Gastroesophageal sphincter (tissue), 4 donors: ENCODE measurements at regions not wholly inside any gene's neighbourhood (a gene's known extent, or its start where the extent isn't known, plus 50 kb on each side); places are given as distances from the start of the nearest gene placed in this dataset.

Experiments
- ATAC-seq: fragments of 150-250 bp; one replicate; pipeline ENCODE4 v1.9.1; 2016; ENCODE audit warnings: mild to moderate bottlenecking, moderate library complexity
- H3K27ac ChIP-seq, 4 donors: fragments of 200-600 bp; sonication (generic) in 3 of 4; 1 replicate in 3 of 4; 2 replicates in 1 of 4; pipeline ENCODE4 v1.5.1; 2016 to 2019
- H3K27me3 ChIP-seq: fragments of 200-600 bp; sonication (generic); one replicate; pipeline ENCODE4 v1.5.1; 2019
- H3K36me3 ChIP-seq, 2 donors: fragments of 200-600 bp; sonication (generic); one replicate each; pipeline ENCODE4 v1.5.1; 2019; ENCODE audit warnings: control low read depth in 1 of 2
- H3K4me1 ChIP-seq, 3 donors: fragments of 200-600 bp; sonication (generic); 1 replicate in 2 of 3; 2 replicates in 1 of 3; pipeline ENCODE4 v1.5.1; 2016 to 2019; ENCODE audit warnings: control low read depth in 2 of 3
- H3K4me3 ChIP-seq, 2 donors: fragments of 200-600 bp; sonication (generic); one replicate each; pipeline ENCODE4 v1.5.1; 2019; ENCODE audit warnings: mild to moderate bottlenecking in 1 of 2, moderate library complexity in 1 of 2
- H3K9me3 ChIP-seq, 3 donors: fragments of 200-600 bp; sonication (generic); one replicate each; pipeline ENCODE4 v1.5.1; 2017 to 2019; ENCODE audit warnings: control low read depth in 2 of 3
- EP300 ChIP-seq: sonication (generic); formaldehyde crosslinking; IDR thresholded peaks from one replicate; pipeline ENCODE4 v1.6.1; 2017; ENCODE audit warnings: antibody characterized with exemption, mild to moderate bottlenecking
- POLR2A ChIP-seq, 2 donors: fragments of 450-650 bp; IDR thresholded peaks; one replicate each; pipeline ENCODE4 v1.6.1; 2017; ENCODE audit warnings: antibody characterized with exemption in 2 of 2, mild to moderate bottlenecking in 2 of 2, moderate library complexity in 1 of 2
- POLR2AphosphoS5 ChIP-seq: sonication (generic); formaldehyde crosslinking; IDR thresholded peaks from one replicate; pipeline ENCODE4 v1.6.1; 2017; ENCODE audit warnings: antibody characterized with exemption
- WGBS, 2 donors: methylation state at CpG; one replicate each; pipeline ENCODE4 v1.1.5; 2018; ENCODE audit warnings: low coverage in 1 of 2; 5-methylcytosine and 5-hydroxymethylcytosine counted together
- TF ChIP-seq, protein P1 (sequence below), 4 experiments: fragments of 200-600 bp in 2 of 4; fragments of 450-650 bp in 2 of 4; sonication (generic) in 1 of 4; IDR thresholded peaks; one replicate each; pipeline ENCODE4 v1.5.1; 2017 to 2019; ENCODE audit warnings: antibody characterized with exemption in 4 of 4, mild to moderate bottlenecking in 2 of 4, moderate library complexity in 2 of 4

GRCh38 chr2:66700677-66701066 is 265.7 kb downstream of the MEIS1 start:
- Histone ChIP-seq H3K27ac (peak overlapping the region; percentile 31 to 95 (median 84)), H3K9me3 (no peaks in the 10 kb centered on the region), H3K4me3 (no peak overlapping the region), H3K27me3 (no peaks in the 10 kb centered on the region), H3K36me3 (no peaks in the 10 kb centered on the region), H3K4me1 (peaks cover 4 to 57% (median 24%) of the 10 kb centered on the region in 3 donors)
- WGBS, 2 donors, result 25 to 37% methylated on average over 3 of the region's 3 CpGs
- TF ChIP-seq EP300 (no peak), POLR2AphosphoS5 (no peak), POLR2A (IDR thresholded peaks at IDR 0.05) (no peak)
- TF ChIP-seq, protein P1, sequence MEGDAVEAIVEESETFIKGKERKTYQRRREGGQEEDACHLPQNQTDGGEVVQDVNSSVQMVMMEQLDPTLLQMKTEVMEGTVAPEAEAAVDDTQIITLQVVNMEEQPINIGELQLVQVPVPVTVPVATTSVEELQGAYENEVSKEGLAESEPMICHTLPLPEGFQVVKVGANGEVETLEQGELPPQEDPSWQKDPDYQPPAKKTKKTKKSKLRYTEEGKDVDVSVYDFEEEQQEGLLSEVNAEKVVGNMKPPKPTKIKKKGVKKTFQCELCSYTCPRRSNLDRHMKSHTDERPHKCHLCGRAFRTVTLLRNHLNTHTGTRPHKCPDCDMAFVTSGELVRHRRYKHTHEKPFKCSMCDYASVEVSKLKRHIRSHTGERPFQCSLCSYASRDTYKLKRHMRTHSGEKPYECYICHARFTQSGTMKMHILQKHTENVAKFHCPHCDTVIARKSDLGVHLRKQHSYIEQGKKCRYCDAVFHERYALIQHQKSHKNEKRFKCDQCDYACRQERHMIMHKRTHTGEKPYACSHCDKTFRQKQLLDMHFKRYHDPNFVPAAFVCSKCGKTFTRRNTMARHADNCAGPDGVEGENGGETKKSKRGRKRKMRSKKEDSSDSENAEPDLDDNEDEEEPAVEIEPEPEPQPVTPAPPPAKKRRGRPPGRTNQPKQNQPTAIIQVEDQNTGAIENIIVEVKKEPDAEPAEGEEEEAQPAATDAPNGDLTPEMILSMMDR (IDR thresholded peaks at IDR 0.05), result no peak
- ATAC-seq, result no peak

DNA sequence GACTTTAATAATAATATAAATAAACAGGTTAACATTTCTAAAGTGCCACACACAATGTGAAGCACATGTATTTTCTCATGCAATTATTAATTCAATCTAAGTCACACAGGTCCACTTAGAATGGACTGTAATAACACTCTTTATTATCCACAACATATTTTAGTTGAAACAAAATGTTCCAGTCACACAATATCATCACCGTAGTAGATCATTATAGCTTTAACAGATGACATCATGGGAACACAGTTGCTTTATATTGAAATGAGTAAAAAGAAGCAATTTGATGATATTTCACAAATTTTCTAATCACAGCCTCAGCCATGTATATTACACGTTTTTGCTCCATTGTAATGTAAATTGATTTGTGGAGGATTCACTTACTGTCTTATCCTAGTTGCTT is 266.3 kb downstream of the MEIS1 start:
- Histone ChIP-seq H3K4me3 (no peak overlapping the region), H3K9me3 (no peaks in the 10 kb centered on the region), H3K27me3 (no peaks in the 10 kb centered on the region), H3K27ac (peak overlapping the region; percentile 31 to 86 (median 74)), H3K4me1 (peaks cover 4 to 52% (median 21%) of the 10 kb centered on the region in 3 donors), H3K36me3 (no peaks in the 10 kb centered on the region)
- no peak for ATAC-seq
- 27 to 37% methylated on average over 2 of the region's 2 CpGs for WGBS, 2 donors
- TF ChIP-seq POLR2AphosphoS5 (peak; percentile 65), EP300 (peak; percentile 14), POLR2A (IDR thresholded peaks at IDR 0.05) (no peak)
- TF ChIP-seq, protein P1 (IDR thresholded peaks at IDR 0.05), result no peak

DNA sequence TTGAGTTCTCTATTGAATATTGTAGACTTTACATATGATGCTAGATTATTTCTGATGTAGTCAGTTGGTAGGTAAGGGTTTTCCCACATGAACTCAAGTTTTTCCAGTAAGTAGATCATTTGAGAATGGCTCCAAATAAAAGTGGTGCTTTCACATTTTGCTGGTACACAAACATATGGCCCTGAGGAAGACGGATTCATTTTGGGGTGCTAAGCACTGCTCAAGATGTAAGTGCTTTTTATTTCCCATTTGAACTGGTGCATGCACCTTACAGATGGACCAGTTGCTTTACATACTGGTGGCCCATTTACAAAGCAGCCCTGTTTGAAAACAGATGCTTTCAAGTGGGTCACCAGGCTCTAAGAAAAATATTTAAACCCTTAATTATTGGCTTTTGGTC is 266.7 kb downstream of the MEIS1 start:
- no peak overlapping the region for H3K4me3 ChIP-seq
- no peak for TF ChIP-seq POLR2A (IDR thresholded peaks at IDR 0.05)
- no peak for TF ChIP-seq EP300
- no peak for TF ChIP-seq POLR2AphosphoS5
- TF ChIP-seq, protein P1 (IDR thresholded peaks at IDR 0.05), result no peak
- WGBS, 2 donors, result 71 to 85% methylated on average over 1 of the region's 1 CpG
- no peaks in the 10 kb centered on the region for H3K27me3 ChIP-seq
- H3K36me3 ChIP-seq, result no peaks in the 10 kb centered on the region
- no peaks in the 10 kb centered on the region for H3K9me3 ChIP-seq
- H3K27ac ChIP-seq, result peak overlapping the region; percentile 31 to 86 (median 74)
- H3K4me1 ChIP-seq, result peaks cover 4 to 49% (median 19%) of the 10 kb centered on the region in 3 donors
- no peak for ATAC-seq

DNA sequence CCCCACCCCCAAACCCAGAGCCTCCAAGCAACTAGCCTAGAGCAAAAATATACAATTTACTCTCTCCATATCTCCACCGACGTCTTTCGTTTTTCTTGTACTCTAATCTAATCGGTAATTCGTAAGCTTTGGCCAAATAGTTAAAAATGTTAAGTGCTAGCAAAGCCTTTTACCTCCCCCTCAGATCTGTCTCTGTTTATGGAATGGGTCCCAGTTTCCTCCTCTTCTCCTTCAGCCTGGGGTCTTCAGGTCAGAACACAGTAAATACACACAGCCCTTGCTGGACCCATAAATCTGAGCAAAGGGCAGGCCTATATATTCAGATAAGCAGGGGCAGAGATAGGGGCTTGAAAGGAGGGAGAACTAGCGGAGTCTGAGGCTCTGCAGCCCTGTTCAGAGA is 267.4 kb downstream of the MEIS1 start:
- TF ChIP-seq EP300 (no peak), POLR2A (IDR thresholded peaks at IDR 0.05) (no peak), POLR2AphosphoS5 (no peak)
- TF ChIP-seq, protein P1 (IDR thresholded peaks at IDR 0.05), result no peak
- no peaks in the 10 kb centered on the region for H3K9me3 ChIP-seq
- no peaks in the 10 kb centered on the region for H3K27me3 ChIP-seq
- H3K27ac ChIP-seq, result peak overlapping the region in 3 of 4 donors; percentile 56 to 86 (median 82)
- WGBS, 2 donors, result 23 to 64% methylated on average over 6 of the region's 6 CpGs
- ATAC-seq, result no peak
- H3K4me3 ChIP-seq, result no peak overlapping the region
- H3K36me3 ChIP-seq, result no peaks in the 10 kb centered on the region
- H3K4me1 ChIP-seq, result peaks cover 4 to 49% (median 19%) of the 10 kb centered on the region in 3 donors

- H3K27me3 ChIP-seq, result no peaks in the 10 kb centered on the region
- H3K27ac ChIP-seq, result no peak overlapping the region
- TF ChIP-seq, protein P1 (IDR thresholded peaks at IDR 0.05), result no peak
- H3K4me1 ChIP-seq, result peaks cover 4 to 29% (median 15%) of the 10 kb centered on the region in 3 donors
- ATAC-seq, result no peak
- no peaks in the 10 kb centered on the region for H3K9me3 ChIP-seq
- no peaks in the 10 kb centered on the region for H3K36me3 ChIP-seq
- no peak overlapping the region for H3K4me3 ChIP-seq
These were observed 269.9 kb downstream of the MEIS1 start for GRCh38 chr2:66704786-66705185.
